Activated CD4-positive, alpha-beta T cell treated with anti-CD3 and anti-CD28 coated beads, Interleukin-10, Interleukin-2, amounts not matched to agents 100 ng/mL and 50 ng/mL, durations not matched to agents 16 hours and 8 hours (primary cell): ENCODE measurements at regions not wholly inside any gene's neighbourhood (a gene's known extent, or its start where the extent isn't known, plus 50 kb on each side); places are given as distances from the start of the nearest gene placed in this dataset.

ENCODE experiments used
- DNase-seq: peaks from one replicate; pipeline ENCODE4 v3.0.0-alpha.2; 2020

DNA sequence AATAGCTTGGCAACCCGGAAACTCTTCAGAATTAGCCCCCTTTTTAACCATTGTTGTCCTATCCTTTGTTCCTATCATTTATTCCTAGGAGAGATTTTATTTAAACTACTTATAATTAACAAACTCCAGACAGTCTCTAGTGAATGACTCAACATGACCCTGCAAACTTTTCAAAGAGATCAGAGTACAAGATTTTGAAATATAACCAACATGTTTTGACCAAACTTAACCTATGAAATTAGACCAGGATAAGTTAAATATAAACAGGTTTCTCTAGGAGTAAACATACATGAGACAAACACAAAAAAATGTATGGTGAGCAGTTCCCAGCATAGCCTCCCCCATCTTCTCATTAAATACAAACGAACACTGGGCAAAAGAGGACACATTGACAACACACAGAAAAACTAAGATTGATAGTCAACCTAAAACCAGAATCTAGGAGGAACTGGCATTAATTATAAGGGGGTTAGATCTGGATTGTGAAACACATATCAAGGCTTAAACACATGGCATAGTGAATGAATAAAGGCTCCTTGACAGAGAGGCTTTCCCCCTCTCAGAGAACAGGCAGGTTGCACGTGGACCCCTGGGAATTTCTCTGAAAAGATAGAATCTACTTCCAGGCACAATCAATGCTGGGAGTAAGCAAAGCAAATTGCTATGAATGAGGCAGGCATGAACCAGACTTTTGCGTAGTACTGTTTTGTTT is 284.1 kb downstream of the IRS1 start:
- no peak for DNase-seq

GRCh38 chr2:226514895-226515294 is 284.7 kb downstream of the IRS1 start:
- DNase-seq: no peak

GRCh38 chr2:226511311-226511710 is 288.3 kb downstream of the IRS1 start:
- no peak for DNase-seq

DNA sequence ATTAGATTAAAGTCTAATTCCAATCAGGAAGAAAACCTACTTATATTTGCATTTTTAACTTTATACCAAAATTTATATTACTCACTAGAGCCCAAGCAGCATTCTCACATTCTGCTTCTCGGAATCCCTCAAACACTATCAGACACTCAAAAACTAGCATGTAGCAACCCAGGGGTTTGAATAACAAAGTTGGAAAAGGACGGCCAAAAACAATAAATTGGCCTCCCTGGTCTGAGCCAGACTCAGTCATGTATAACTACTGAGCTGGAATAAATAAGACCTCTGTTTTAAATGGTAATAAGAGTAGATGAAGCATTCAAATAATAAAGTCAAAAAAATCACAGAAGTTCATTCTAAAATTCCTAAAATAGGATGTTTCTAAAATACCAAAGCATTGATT is 290.9 kb downstream of the IRS1 start:
- no peak for DNase-seq

- DNase-seq: no peak
These were observed 291.6 kb downstream of the IRS1 start for GRCh38 chr2:226508005-226508404.

DNA sequence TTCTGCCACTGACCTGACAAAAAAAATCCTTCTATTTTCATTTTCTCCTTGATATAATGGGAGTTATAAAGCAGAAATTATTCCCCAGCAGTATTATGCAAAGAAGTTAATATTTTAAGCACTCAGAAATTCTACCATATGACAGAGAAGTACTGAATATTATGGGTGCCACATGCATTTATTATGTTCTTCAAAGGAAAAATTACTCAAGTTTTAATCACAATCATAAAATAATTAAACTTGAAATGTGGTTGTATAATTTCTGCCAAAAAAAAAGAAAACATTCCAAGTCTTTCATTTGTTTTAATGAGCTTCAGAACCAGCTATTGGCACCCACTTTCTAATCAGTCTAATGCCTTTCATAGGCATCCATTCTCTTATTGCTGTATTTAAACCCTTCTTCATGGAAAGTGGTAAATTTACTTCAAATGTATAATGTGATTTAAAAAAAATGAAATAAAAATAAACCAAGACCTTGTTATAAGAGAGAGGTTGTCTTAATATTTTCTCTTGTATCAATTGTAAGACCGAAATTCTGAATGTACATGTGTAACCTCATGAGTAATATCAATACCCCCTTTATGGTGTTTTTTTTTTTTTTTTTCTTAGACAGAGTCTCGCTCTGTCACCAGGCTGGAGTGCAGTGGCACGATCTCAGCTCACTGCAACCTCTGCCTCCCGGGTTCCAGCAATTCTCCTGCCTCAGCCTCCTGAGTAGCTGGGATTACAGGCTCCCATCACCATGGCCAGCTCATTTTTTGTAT is 302.3 kb downstream of the IRS1 start:
- DNase-seq: no peak

DNA sequence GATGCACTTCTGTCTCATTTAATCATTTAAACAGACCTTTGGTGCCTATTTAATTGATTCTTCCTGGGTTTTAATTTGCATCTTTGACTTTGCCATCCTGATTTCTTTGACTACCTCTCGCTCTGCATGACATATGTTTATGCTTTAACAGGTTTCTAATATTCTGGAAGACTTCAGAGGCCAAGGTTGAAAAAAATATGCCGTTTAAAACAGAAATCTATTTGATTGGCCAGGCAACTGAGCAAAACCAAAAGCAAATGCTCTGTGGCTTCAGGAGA is 303.4 kb downstream of the IRS1 start:
- no peak for DNase-seq

GRCh38 chr2:226495466-226496272 is 304.0 kb downstream of the IRS1 start:
- no peak for DNase-seq

GRCh38 chr2:226491112-226491511 is 308.5 kb downstream of the IRS1 start:
- no peak for DNase-seq

DNA sequence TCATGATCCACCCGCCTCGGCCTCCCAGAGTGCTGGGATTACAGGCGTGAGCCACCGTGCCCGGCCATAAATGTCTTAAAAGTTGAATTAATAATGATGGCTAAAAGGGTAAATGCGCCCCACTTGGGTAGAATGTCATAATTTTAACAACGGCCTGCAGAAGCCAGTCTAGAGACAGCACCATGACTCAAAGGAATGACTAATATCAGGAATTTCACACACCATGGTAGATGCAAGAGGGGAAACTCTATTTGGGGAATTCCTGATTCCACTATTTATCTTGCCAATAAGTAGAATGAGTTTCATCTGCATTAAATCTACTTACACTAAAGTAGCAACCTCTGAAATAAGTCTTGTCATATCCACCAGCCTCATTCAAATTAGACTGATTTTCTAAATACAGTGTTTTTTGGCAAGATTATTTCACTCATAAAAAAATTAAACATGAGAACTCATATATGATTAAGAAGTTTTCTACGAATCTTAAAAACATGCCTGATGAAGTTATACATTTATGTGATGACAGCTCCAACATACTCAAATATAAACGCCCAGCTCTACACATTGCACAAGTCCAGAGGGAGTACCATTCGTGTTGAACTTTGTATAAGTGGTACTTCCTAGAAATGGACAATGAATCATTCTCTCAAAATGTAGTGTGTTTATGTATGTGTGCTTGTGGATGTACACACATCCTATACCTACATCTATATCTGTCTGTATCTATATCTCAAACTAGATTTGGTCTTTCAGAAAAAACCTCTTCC is 309.7 kb downstream of the IRS1 start:
- DNase-seq: peak; percentile 44

DNA sequence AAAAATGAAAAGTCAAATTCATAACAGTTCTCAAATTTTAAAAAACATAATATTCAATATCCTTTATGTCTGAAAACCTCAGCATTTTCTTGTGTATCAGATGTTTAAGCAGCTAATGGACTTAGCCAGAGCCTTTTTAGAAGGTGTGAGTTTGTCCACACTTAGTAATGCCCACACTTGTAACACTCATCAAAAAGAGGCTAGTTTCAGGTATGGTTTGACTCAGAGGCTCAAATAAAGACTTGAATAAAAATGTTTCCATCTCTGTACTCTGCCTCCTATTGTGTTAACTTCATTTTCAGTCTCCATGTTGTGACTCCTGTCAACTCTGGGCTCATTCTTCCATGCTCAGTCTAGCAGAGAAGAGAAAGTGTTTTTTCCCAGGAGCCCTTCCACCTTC is 311.6 kb downstream of the IRS1 start:
- DNase-seq: peak; percentile 3

DNA sequence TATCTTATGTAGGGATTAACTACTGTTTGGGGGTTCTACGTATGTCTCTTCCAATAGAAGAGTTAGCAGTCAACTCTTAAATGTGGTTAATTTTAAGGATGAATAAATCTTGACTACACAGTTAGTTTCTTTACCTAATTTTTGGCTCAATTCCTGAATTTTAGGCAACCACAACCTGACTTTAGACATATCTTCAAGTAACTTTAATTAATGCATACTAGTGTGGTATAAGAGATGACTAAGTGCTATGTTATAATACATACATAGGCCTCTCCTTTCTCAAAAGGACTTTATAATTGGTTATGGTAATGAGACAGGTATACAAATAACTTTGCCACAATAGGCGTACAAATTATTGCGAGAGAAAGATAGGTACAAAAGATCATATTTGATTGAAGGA is 312.0 kb downstream of the IRS1 start:
- no peak for DNase-seq

DNA sequence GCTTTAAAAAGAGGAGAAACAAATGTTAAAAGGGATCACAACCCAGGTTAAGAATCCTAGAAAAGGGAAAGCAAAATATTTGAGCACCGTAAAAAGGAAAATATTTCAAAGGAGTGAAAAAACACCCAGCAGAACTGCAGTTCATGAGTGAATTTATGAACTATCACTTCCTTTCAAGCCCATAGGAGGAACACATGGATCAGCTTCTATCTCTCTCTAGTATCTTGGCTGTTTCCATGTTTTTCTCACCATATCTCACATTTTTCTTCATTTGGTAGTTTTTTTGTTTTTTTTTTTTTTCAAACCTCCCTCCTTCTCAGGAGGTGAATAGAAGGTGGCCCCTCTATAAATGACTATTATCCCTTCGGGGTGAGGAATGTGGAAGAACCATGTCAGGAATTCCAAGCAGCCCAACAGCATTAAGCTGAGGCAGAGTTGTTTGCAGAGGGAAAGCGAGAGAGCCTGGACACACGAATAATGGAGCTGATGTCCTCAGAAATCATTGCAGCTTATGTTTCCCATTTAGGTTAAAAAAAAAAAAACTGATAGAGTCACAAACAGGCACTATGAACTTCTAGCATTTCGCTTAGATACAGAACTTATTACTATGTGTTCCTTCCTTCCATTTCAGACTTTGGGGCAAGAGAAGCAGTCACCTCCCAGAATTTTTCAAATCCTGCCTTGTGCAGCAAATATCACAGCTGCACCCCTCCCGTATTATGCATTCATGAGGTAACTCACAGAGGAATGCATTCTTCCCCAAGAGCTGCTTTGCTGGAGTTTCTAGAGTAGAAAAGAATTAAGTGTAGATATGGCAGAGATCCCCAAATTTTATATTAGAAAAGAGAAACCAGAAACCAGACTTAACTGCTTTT is 315.6 kb downstream of the IRS1 start:
- DNase-seq: no peak

GRCh38 chr2:226483143-226483542 is 316.5 kb downstream of the IRS1 start:
- no peak for DNase-seq

DNA sequence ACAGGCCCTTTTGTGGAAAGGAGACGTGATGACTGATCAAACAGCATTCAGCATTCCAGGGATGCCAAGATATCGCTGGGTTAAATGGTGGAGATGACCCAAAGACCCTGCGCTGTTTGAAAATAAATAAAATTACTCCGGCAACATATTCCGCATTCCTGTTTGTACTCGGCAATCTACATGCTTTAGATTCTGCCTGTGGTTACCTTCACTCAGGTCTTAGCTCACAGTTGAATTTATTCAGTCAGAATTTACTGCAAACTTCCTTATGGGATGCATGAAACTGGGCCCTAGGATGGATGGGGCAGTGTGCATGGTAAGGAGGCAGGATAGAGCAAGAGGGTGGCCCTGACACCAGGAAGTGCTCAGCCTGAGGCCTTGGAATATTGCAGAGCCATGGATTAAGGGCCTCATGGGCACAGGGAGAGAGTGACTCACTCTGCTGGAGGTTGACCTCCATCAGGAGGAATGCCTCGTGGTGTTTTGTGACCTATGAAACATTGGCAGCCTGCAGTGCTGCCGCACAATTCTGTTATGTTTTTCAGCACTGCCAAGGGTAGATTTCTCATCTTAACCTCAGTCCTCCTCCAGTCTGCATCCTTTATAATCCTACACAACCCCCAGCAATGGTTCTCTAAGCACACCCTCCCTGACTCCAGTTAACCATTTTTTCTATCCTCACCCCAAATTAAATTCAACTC is 321.4 kb downstream of the IRS1 start:
- DNase-seq: no peak

- no peak for DNase-seq
These were observed 322.2 kb downstream of the IRS1 start for GRCh38 chr2:226477221-226478108.

- DNase-seq: no peak
These were observed 324.0 kb downstream of the IRS1 start for GRCh38 chr2:226475650-226476049.

DNA sequence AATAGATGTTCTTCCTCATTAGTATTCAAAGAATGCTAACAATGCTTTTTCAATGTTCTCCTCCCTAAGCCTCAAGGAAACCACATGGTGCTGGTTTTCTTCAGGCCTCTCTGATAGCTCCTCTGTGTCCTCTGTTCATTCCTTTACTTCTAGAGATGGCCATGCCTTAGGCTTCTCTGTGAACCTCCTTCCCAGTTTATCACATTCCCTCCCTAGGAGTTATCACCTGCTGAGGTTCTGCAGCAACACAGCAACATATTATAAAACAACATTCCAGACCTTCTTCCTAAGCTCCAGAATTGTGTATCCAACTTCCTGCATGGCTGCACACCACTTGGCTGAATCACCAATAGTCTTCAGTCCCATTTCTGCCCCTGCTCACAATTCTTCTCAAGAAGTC is 325.5 kb downstream of the IRS1 start:
- DNase-seq: no peak

GRCh38 chr2:226471987-226472470 is 327.6 kb downstream of the IRS1 start:
- DNase-seq: no peak

GRCh38 chr2:226467633-226468032 is 332.0 kb downstream of the IRS1 start:
- DNase-seq: no peak
